IMR-90 (cell line): ENCODE measurements at regions not wholly inside any gene's neighbourhood (a gene's known extent, or its start where the extent isn't known, plus 50 kb on each side); places are given as distances from the start of the nearest gene placed in this dataset.
A peak's percentile ranks its signal among the peaks of the same experiment; 100 is the strongest.

Source experiments
- ATAC-seq: fragments of 200-7000 bp; cut with Tn5 transposase; 2 replicates; pipeline ENCODE4 v1.9.1; 2020; ENCODE audit warnings: low read depth, mild to moderate bottlenecking, moderate library complexity
- BruUV-seq: library from RNA; stranded (reverse); fragments of 400-500 nt; replicated peaks from 2 replicates; lab custom pipeline; 2021; lab: Mats Ljungman, UMichigan
- CTCF ChIA-PET: fragments of 300-600 bp; formaldehyde crosslinking; extraction: SDS; loops from one replicate; lab custom pipeline; 2021; ENCODE audit warnings: antibody characterized with exemption; lab: Yijun Ruan, JAX
- POLR2A ChIA-PET: fragments of 300-600 bp; sonication (Branson Sonifier 250); formaldehyde crosslinking; loops from one replicate; lab custom pipeline; 2022; ENCODE audit warnings: antibody characterized with exemption; ENCODE audit not compliant: unreplicated experiment; lab: Charles Lee
- DNase-seq: peaks from one replicate; pipeline ENCODE4 v3.0.0; 2013
- H2AFZ ChIP-seq: replicated peaks from 2 replicates; pipeline ENCODE3; 2013; ENCODE audit warnings: low read length, mild to moderate bottlenecking; ENCODE audit not compliant: poor library complexity
- H2AK5ac ChIP-seq: 2 replicates; pipeline ENCODE4 v1.6.1; 2013; ENCODE audit warnings: low read depth, low read length, inconsistent platforms
- H2AK9ac ChIP-seq: replicated peaks from 2 replicates; pipeline ENCODE3; 2013; ENCODE audit warnings: mild to moderate bottlenecking, low read depth, low read length, moderate library complexity; ENCODE audit not compliant: poor library complexity
- H2BK120ac ChIP-seq: 2 replicates; pipeline ENCODE4 v1.6.1; 2013; ENCODE audit warnings: low read depth, low read length, inconsistent platforms
- H2BK15ac ChIP-seq: 3 replicates; pipeline ENCODE4 v1.6.1; 2013; ENCODE audit warnings: low read depth, low read length, inconsistent platforms
- H2BK20ac ChIP-seq: 2 replicates; pipeline ENCODE4 v1.6.1; 2013; ENCODE audit warnings: low read depth, mild to moderate bottlenecking, inconsistent platforms, low read length, moderate library complexity
- H2BK5ac ChIP-seq: 2 replicates; pipeline ENCODE4 v1.6.1; 2013; ENCODE audit warnings: mild to moderate bottlenecking, low read depth, low read length, inconsistent platforms; ENCODE audit not compliant: poor library complexity, severe bottlenecking
- H3K14ac ChIP-seq: replicated peaks from 2 replicates; pipeline ENCODE4 v1.6.1; 2013; ENCODE audit warnings: low read depth, low read length, inconsistent platforms
- H3K18ac ChIP-seq: 2 replicates; pipeline ENCODE4 v1.6.1; 2013; ENCODE audit warnings: low read depth, low read length, control low read depth
- H3K23ac ChIP-seq: 2 replicates; pipeline ENCODE4 v1.6.1; 2013; ENCODE audit warnings: low read depth, low read length, inconsistent platforms
- H3K27ac ChIP-seq: 2 replicates; pipeline ENCODE4 v1.5.1; 2013; ENCODE audit warnings: mild to moderate bottlenecking, control low read depth, low read length; ENCODE audit not compliant: insufficient read depth
- H3K27me3 ChIP-seq: 2 replicates; pipeline ENCODE4 v1.6.1; 2013; ENCODE audit warnings: low read length; ENCODE audit not compliant: control insufficient read depth, insufficient read depth
- H3K36me3 ChIP-seq: 2 replicates; pipeline ENCODE4 v1.6.1; 2013; ENCODE audit warnings: low read length, mixed read lengths; ENCODE audit not compliant: control insufficient read depth, insufficient read depth
- H3K4ac ChIP-seq: 2 replicates; pipeline ENCODE4 v1.6.1; 2013; ENCODE audit warnings: low read depth, low read length, inconsistent platforms
- H3K4me1 ChIP-seq: 2 replicates; pipeline ENCODE4 v1.6.1; 2013; ENCODE audit warnings: low read length, mixed read lengths; ENCODE audit not compliant: control insufficient read depth, insufficient read depth
- H3K4me2 ChIP-seq: 2 replicates; pipeline ENCODE4 v1.6.1; 2013; ENCODE audit warnings: low read depth, mild to moderate bottlenecking, control low read depth, low read length, moderate library complexity
- H3K4me3 ChIP-seq: 2 replicates; pipeline ENCODE4 v1.5.1; 2013; ENCODE audit warnings: low read depth, mild to moderate bottlenecking, control low read depth, low read length, moderate library complexity; ENCODE audit not compliant: insufficient read depth
- H3K56ac ChIP-seq: 2 replicates; pipeline ENCODE4 v1.6.1; 2013; ENCODE audit warnings: low read length, inconsistent platforms; ENCODE audit not compliant: insufficient read depth; ENCODE audit errors: extremely low read depth
- H3K79me1 ChIP-seq, 2 experiments: 2 replicates each; pipeline ENCODE4 v1.6.1; 2013; ENCODE audit warnings: low read length in 2 of 2, inconsistent platforms in 1 of 2, low read depth in 1 of 2
- H3K9ac ChIP-seq: 2 replicates; pipeline ENCODE4 v1.6.1; 2013; ENCODE audit warnings: low read depth, low read length, control low read depth
- H3K9me1 ChIP-seq: 2 replicates; pipeline ENCODE4 v1.6.1; 2013; ENCODE audit warnings: low read length, inconsistent platforms; ENCODE audit not compliant: insufficient read depth
- H3K9me3 ChIP-seq: 2 replicates; pipeline ENCODE4 v1.6.1; 2013; ENCODE audit warnings: low read length; ENCODE audit not compliant: control insufficient read depth, insufficient read depth
- H4K20me1 ChIP-seq: 2 replicates; pipeline ENCODE4 v1.6.1; 2013; ENCODE audit warnings: low read length, inconsistent platforms; ENCODE audit not compliant: insufficient read depth
- H4K5ac ChIP-seq: 2 replicates; pipeline ENCODE4 v1.6.1; 2013; ENCODE audit warnings: mild to moderate bottlenecking, low read depth, low read length, control low read depth
- H4K8ac ChIP-seq, 2 experiments: 2 replicates each; pipeline ENCODE4 v1.6.1; 2013; ENCODE audit warnings: low read depth in 2 of 2, low read length in 2 of 2, control low read depth in 1 of 2, inconsistent platforms in 1 of 2
- H4K91ac ChIP-seq: 2 replicates; pipeline ENCODE4 v1.6.1; 2013; ENCODE audit warnings: low read depth, low read length, inconsistent platforms; ENCODE audit not compliant: insufficient read depth
- BHLHE40 ChIP-seq: fragments of 150-350 bp; IDR thresholded peaks from 2 replicates; pipeline ENCODE4 v1.6.1; 2016; ENCODE audit warnings: mild to moderate bottlenecking, low read depth, low read length
- CEBPB ChIP-seq: IDR thresholded peaks from 2 replicates; pipeline ENCODE4 v1.6.1; 2012; ENCODE audit warnings: low read depth, low read length, improper control_type of control experiment
- CHD1 ChIP-seq: IDR thresholded peaks from 2 replicates; pipeline ENCODE4 v1.6.1; 2012; ENCODE audit warnings: low read depth, low read length, improper control_type of control experiment
- FOS ChIP-seq: fragments of 150-350 bp; IDR thresholded peaks from 2 replicates; pipeline ENCODE4 v1.6.1; 2016; ENCODE audit warnings: low read depth, low read length
- MAZ ChIP-seq: IDR thresholded peaks from 2 replicates; pipeline ENCODE4 v1.6.1; 2012; ENCODE audit warnings: low read depth, mild to moderate bottlenecking, low read length, improper control_type of control experiment, moderate library complexity, borderline replicate concordance
- MXI1 ChIP-seq: IDR thresholded peaks from 2 replicates; pipeline ENCODE4 v1.6.1; 2012; ENCODE audit warnings: low read depth, mild to moderate bottlenecking, low read length, moderate library complexity, borderline replicate concordance
- NFE2L2 ChIP-seq: fragments of 150-350 bp; IDR thresholded peaks from 2 replicates; pipeline ENCODE4 v1.6.1; 2016; ENCODE audit warnings: low read depth, mild to moderate bottlenecking, low read length
- POLR2A ChIP-seq: IDR thresholded peaks from 2 replicates; pipeline ENCODE4 v1.6.1; 2012; ENCODE audit warnings: mild to moderate bottlenecking, low read depth, low read length
- RAD21 ChIP-seq: IDR thresholded peaks from 2 replicates; pipeline ENCODE4 v1.6.1; 2012; ENCODE audit warnings: low read length, improper control_type of control experiment
- RCOR1 ChIP-seq: IDR thresholded peaks from 2 replicates; pipeline ENCODE4 v1.6.1; 2012; ENCODE audit warnings: mild to moderate bottlenecking, low read length, improper control_type of control experiment; ENCODE audit not compliant: insufficient replicate concordance
- RFX5 ChIP-seq: IDR thresholded peaks from 2 replicates; pipeline ENCODE4 v1.8.0; 2012; ENCODE audit warnings: low read depth, mild to moderate bottlenecking, low read length, moderate library complexity
- SMC3 ChIP-seq: fragments of 150-350 bp; IDR thresholded peaks from 2 replicates; pipeline ENCODE4 v1.6.1; 2016; ENCODE audit warnings: low read depth, mild to moderate bottlenecking, antibody characterized with exemption, low read length, moderate library complexity
- WGBS, 2 experiments: methylation state at CpG; one replicate each; pipeline versions ENCODE4 v1.1.5 to v1.1.7; 2013; ENCODE audit warnings: missing lambda C conversion rate in 2 of 2; ENCODE audit not compliant: insufficient read length in 1 of 2; ENCODE audit errors: extremely low coverage in 2 of 2; 5-methylcytosine and 5-hydroxymethylcytosine counted together
- dilution Hi-C: fragments of 300-500 bp; cut with HindIII; formaldehyde crosslinking; loops from one replicate; pipeline ENCODE4 v1.14.3; 2018; ENCODE audit warnings: low sequenced_read_pairs; ENCODE audit not compliant: unreplicated experiment
- in situ Hi-C: fragments of 300-500 bp; cut with MboI; formaldehyde crosslinking; loops from 3 replicates; pipeline ENCODE4 v1.14.3; 2019; ENCODE audit warnings: low sequenced_read_pairs, inconsistent platforms, mixed read lengths
- intact Hi-C: fragments of 100-400 bp; cut with micrococcal nuclease; formaldehyde crosslinking; loops from 2 replicates; pipeline ENCODE4 v1.10.0; 2022
- TF ChIP-seq, protein P1 (sequence below): fragments of 150-350 bp; IDR thresholded peaks from 2 replicates; pipeline ENCODE4 v1.6.1; 2016; ENCODE audit warnings: low read depth, mild to moderate bottlenecking, low read length, moderate library complexity, borderline replicate concordance
- TF ChIP-seq, protein P2 (sequence below): fragments of 150-350 bp; IDR thresholded peaks from 2 replicates; pipeline ENCODE4 v1.6.1; 2017; ENCODE audit warnings: mild to moderate bottlenecking, antibody characterized with exemption, low read length, low read depth
- TF ChIP-seq, protein P3 (sequence below): conservative IDR thresholded peaks from 2 replicates; pipeline ENCODE4 v1.5.1; 2012; ENCODE audit warnings: mild to moderate bottlenecking, low read depth, low read length, improper control_type of control experiment

DNA sequence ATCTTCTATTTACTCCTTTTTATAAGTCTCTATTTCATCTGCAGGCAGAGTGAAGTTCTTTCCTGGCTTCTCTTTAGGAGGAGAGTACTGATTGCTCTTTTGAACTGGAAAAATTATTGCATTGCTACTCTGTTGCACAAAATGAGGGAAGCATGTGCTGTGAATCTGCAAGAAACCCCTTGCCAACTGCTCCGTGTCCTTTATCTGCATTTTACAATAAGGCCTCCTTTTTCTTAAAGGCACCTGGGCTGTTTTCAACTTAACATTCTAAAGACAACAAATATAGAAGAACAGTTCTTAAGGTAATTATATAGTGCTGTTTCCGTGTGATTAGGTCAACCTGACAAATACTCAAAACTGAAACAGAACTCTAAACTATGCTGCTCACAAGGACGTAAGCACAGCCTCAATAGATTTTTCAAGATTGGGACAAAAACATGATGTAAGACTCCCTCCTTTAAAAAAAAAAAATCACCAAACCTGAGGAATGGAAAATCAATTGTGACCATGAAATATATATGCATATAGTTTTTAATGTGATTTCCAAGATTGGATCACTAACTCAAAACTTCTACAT, 716.6 kb upstream of the INTU start:
- H2AK9ac ChIP-seq = no peak overlapping the region
- H4K20me1 ChIP-seq = no peaks in the 10 kb centered on the region
- no peak for TF ChIP-seq FOS
- no peak for TF ChIP-seq MXI1
- TF ChIP-seq, protein P1, sequence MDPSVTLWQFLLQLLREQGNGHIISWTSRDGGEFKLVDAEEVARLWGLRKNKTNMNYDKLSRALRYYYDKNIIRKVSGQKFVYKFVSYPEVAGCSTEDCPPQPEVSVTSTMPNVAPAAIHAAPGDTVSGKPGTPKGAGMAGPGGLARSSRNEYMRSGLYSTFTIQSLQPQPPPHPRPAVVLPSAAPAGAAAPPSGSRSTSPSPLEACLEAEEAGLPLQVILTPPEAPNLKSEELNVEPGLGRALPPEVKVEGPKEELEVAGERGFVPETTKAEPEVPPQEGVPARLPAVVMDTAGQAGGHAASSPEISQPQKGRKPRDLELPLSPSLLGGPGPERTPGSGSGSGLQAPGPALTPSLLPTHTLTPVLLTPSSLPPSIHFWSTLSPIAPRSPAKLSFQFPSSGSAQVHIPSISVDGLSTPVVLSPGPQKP = no peak
- TF ChIP-seq MAZ = no peak
- no peak for TF ChIP-seq CHD1
- no peak for TF ChIP-seq RFX5
- TF ChIP-seq, protein P2, sequence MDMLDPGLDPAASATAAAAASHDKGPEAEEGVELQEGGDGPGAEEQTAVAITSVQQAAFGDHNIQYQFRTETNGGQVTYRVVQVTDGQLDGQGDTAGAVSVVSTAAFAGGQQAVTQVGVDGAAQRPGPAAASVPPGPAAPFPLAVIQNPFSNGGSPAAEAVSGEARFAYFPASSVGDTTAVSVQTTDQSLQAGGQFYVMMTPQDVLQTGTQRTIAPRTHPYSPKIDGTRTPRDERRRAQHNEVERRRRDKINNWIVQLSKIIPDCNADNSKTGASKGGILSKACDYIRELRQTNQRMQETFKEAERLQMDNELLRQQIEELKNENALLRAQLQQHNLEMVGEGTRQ = no peak
- no peak for TF ChIP-seq POLR2A
- no peak for TF ChIP-seq BHLHE40
- TF ChIP-seq SMC3 = no peak
- TF ChIP-seq, protein P3, sequence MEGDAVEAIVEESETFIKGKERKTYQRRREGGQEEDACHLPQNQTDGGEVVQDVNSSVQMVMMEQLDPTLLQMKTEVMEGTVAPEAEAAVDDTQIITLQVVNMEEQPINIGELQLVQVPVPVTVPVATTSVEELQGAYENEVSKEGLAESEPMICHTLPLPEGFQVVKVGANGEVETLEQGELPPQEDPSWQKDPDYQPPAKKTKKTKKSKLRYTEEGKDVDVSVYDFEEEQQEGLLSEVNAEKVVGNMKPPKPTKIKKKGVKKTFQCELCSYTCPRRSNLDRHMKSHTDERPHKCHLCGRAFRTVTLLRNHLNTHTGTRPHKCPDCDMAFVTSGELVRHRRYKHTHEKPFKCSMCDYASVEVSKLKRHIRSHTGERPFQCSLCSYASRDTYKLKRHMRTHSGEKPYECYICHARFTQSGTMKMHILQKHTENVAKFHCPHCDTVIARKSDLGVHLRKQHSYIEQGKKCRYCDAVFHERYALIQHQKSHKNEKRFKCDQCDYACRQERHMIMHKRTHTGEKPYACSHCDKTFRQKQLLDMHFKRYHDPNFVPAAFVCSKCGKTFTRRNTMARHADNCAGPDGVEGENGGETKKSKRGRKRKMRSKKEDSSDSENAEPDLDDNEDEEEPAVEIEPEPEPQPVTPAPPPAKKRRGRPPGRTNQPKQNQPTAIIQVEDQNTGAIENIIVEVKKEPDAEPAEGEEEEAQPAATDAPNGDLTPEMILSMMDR = no peak
- no peak for TF ChIP-seq RCOR1
- no peak for TF ChIP-seq CEBPB
- no peak for TF ChIP-seq RAD21
- no peak for TF ChIP-seq NFE2L2
- CTCF ChIA-PET = interaction anchor here (0.6 kb wide), 1 partner anchor 810 kb away, joined by 3 read pairs; no protein-coding TSS in a partner anchor
- peak overlapping the region; percentile 21 for H3K4me3 ChIP-seq
- POLR2A ChIA-PET = no interaction called here
- intact Hi-C loops = loop anchor here (5.0 kb wide), 1 partner anchor 219 kb away; no protein-coding TSS in a partner anchor
- peak overlapping the region; percentile 85 for H2BK5ac ChIP-seq
- peak overlapping the region; percentile 91 for H3K4ac ChIP-seq
- no peaks in the 10 kb centered on the region for H3K9me1 ChIP-seq
- peak overlapping the region; percentile 25 to 79 for H4K8ac ChIP-seq
- H3K18ac ChIP-seq = peak overlapping the region; percentile 83
- ATAC-seq (peak; percentile 22), DNase-seq (no peak)
- H2AFZ ChIP-seq = peak overlapping the region; percentile 86
- H3K9me3 ChIP-seq = no peaks in the 10 kb centered on the region
- H3K56ac ChIP-seq = peak overlapping the region; percentile 67
- peak overlapping the region; percentile 67 for H4K91ac ChIP-seq
- peaks cover 7% of the 10 kb centered on the region for H3K4me1 ChIP-seq
- peak overlapping the region; percentile 56 for H3K9ac ChIP-seq
- dilution Hi-C loops = no loop called here
- H2BK120ac ChIP-seq = peak overlapping the region; percentile 94
- no CpG with 5 or more reads among the region's 3 CpGs for WGBS, 2 experiments
- BruUV-seq = no TSS peak
- peak overlapping the region; percentile 60; the same call in 2 of the 3 replicates for H2BK15ac ChIP-seq
- no peaks in the 10 kb centered on the region for H3K27me3 ChIP-seq
- H3K36me3 ChIP-seq = no peaks in the 10 kb centered on the region
- in situ Hi-C loops = no loop called here
- no peak overlapping the region for H2AK5ac ChIP-seq
- peak overlapping the region; percentile 87 for H2BK20ac ChIP-seq
- peak overlapping the region; percentile 92 for H3K14ac ChIP-seq
- peak overlapping the region; percentile 88 for H3K27ac ChIP-seq
- H4K5ac ChIP-seq = peak overlapping the region; percentile 89
- H3K4me2 ChIP-seq = peak overlapping the region; percentile 77
- no peaks in the 10 kb centered on the region for H3K79me1 ChIP-seq
- peak overlapping the region; percentile 93 for H3K23ac ChIP-seq
